OCI-LY1 (cell line): ENCODE measurements at regions not wholly inside any gene's neighbourhood (a gene's known extent, or its start where the extent isn't known, plus 50 kb on each side); places are given as distances from the start of the nearest gene placed in this dataset.

Source experiments
- H2AFZ ChIP-seq: fragments of 200-600 bp; sonication (generic), shearing (Covaris generic); 2 replicates; pipeline ENCODE4 v1.6.0; 2014; ENCODE audit warnings: antibody characterized with exemption, mild to moderate bottlenecking, low read length
- H3F3A ChIP-seq: fragments of 200-600 bp; sonication (generic), shearing (Covaris generic); 2 replicates; pipeline ENCODE4 v1.6.0; 2014; ENCODE audit warnings: mild to moderate bottlenecking, antibody characterized with exemption, low read length, moderate library complexity; ENCODE audit not compliant: insufficient read depth
- H3K27ac ChIP-seq: fragments of 200-600 bp; sonication (generic); 2 replicates; pipeline ENCODE4 v1.5.1; 2014; ENCODE audit warnings: low read length, mixed run types, mild to moderate bottlenecking, low read depth; ENCODE audit not compliant: poor library complexity, severe bottlenecking
- H3K27me3 ChIP-seq: fragments of 200-600 bp; sonication (generic); 2 replicates; pipeline ENCODE4 v1.6.0; 2014; ENCODE audit warnings: antibody characterized with exemption, mild to moderate bottlenecking, low read length, moderate library complexity; ENCODE audit not compliant: insufficient read depth
- H3K36me3 ChIP-seq: fragments of 200-600 bp; sonication (generic); 2 replicates; pipeline ENCODE4 v1.6.1; 2014; ENCODE audit warnings: mild to moderate bottlenecking, antibody characterized with exemption, low read length, moderate library complexity, mixed read lengths; ENCODE audit not compliant: insufficient read depth
- H3K4me1 ChIP-seq: fragments of 200-600 bp; sonication (generic); 2 replicates; pipeline ENCODE4 v1.5.1; 2014; ENCODE audit warnings: mild to moderate bottlenecking, low read length, moderate library complexity; ENCODE audit not compliant: insufficient read depth, severe bottlenecking
- H3K4me2 ChIP-seq: fragments of 200-600 bp; sonication (generic), shearing (Covaris generic); 2 replicates; pipeline ENCODE4 v1.6.1; 2014; ENCODE audit warnings: low read length
- H3K4me3 ChIP-seq: fragments of 200-600 bp; sonication (generic); 2 replicates; pipeline ENCODE4 v1.5.1; 2014; ENCODE audit warnings: low read length, low read depth, mild to moderate bottlenecking, mixed read lengths; ENCODE audit not compliant: poor library complexity, severe bottlenecking
- H3K79me2 ChIP-seq: fragments of 200-600 bp; shearing (Covaris generic); 2 replicates; pipeline ENCODE4 v1.6.1; 2016; ENCODE audit warnings: mixed run types, low read length, mixed read lengths; ENCODE audit not compliant: insufficient read depth
- H3K9ac ChIP-seq: fragments of 200-600 bp; sonication (generic), shearing (Covaris generic); 2 replicates; pipeline ENCODE4 v1.6.1; 2014; ENCODE audit warnings: mild to moderate bottlenecking, low read length, mixed read lengths
- H3K9me2 ChIP-seq: fragments of 200-600 bp; sonication (generic), shearing (Covaris generic); 2 replicates; pipeline ENCODE4 v1.6.1; 2014; ENCODE audit warnings: low read depth, mild to moderate bottlenecking, low read length, mixed read lengths
- H3K9me3 ChIP-seq: fragments of 200-600 bp; shearing (Covaris generic); 2 replicates; pipeline ENCODE4 v1.6.1; 2014; ENCODE audit warnings: low read length, mixed read lengths
- H4K20me1 ChIP-seq: fragments of 200-600 bp; sonication (generic), shearing (Covaris generic); 2 replicates; pipeline ENCODE4 v1.6.0; 2016; ENCODE audit warnings: mild to moderate bottlenecking, low read length; ENCODE audit not compliant: insufficient read depth
- EZH2 ChIP-seq: fragments of 200-600 bp; sonication (generic), shearing (Covaris generic); IDR thresholded peaks from 2 replicates; pipeline ENCODE4 v1.8.0; 2017; ENCODE audit warnings: borderline replicate concordance, mixed run types, mild to moderate bottlenecking, antibody characterized with exemption, low read length, moderate library complexity, mixed read lengths
- TF ChIP-seq, protein P1 (sequence below): fragments of 200-600 bp; sonication (generic), shearing (Covaris generic); IDR thresholded peaks from 2 replicates; pipeline ENCODE4 v1.5.1; 2017; ENCODE audit warnings: mild to moderate bottlenecking, antibody characterized with exemption, low read length, moderate library complexity, mixed read lengths

DNA sequence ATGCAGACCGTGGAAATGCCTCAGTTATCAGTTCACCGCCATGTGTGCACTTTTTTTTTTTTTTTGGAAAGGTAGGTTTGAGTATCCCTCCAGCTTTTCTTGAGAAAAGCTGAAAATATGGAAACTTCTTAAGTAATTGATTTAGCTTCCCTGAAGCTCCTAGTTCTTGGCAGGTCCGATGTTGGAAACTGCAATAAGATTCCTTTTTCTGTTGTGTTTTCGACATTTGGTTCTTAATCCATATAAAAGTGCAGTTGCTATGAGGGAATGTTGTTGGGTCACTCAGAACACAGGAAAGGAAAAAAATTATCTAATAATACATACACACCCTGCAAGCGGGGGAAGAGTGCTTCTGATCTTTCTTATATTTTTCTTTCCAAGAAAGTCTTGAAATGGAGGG is 665.2 kb downstream of the INHBA start:
- no peaks in the 10 kb centered on the region for H3K9me2 ChIP-seq
- no peak overlapping the region for H3K27ac ChIP-seq
- no peaks in the 10 kb centered on the region for H3K36me3 ChIP-seq
- H4K20me1 ChIP-seq: no peaks in the 10 kb centered on the region
- no peaks in the 10 kb centered on the region for H3K27me3 ChIP-seq
- H3K4me1 ChIP-seq: no peaks in the 10 kb centered on the region
- H3K9me3 ChIP-seq: no peaks in the 10 kb centered on the region
- no peaks in the 10 kb centered on the region for H3F3A ChIP-seq
- H3K4me3 ChIP-seq: no peak overlapping the region
- no peak overlapping the region for H3K4me2 ChIP-seq
- H2AFZ ChIP-seq: no peak overlapping the region
- H3K9ac ChIP-seq: no peak overlapping the region
- H3K79me2 ChIP-seq: no peaks in the 10 kb centered on the region
- TF ChIP-seq, protein P1, sequence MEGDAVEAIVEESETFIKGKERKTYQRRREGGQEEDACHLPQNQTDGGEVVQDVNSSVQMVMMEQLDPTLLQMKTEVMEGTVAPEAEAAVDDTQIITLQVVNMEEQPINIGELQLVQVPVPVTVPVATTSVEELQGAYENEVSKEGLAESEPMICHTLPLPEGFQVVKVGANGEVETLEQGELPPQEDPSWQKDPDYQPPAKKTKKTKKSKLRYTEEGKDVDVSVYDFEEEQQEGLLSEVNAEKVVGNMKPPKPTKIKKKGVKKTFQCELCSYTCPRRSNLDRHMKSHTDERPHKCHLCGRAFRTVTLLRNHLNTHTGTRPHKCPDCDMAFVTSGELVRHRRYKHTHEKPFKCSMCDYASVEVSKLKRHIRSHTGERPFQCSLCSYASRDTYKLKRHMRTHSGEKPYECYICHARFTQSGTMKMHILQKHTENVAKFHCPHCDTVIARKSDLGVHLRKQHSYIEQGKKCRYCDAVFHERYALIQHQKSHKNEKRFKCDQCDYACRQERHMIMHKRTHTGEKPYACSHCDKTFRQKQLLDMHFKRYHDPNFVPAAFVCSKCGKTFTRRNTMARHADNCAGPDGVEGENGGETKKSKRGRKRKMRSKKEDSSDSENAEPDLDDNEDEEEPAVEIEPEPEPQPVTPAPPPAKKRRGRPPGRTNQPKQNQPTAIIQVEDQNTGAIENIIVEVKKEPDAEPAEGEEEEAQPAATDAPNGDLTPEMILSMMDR: no peak
- no peak for TF ChIP-seq EZH2

DNA sequence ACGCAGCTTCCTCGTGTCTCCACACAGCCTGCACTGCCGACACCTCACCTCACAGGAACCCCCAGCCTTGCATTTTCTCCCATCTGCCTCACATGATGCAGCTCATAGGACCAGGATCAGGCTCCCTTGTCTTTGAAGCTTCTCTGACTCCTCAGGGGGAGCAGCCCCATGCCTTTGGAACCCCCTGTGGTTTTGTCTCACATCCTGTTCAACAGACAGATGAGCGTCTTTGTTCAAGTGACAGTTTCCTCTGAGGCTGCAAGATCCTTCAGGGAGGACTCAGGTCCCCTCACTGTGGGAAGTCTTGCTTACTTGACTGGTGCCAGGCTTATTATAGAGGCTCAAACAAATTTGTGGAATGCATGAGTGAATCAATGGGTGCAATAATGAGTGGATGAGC is 667.1 kb downstream of the INHBA start:
- H3K9me3 ChIP-seq: no peaks in the 10 kb centered on the region
- no peak overlapping the region for H3K27ac ChIP-seq
- H3K4me1 ChIP-seq: no peaks in the 10 kb centered on the region
- H3K4me2 ChIP-seq: no peak overlapping the region
- no peak overlapping the region for H2AFZ ChIP-seq
- no peaks in the 10 kb centered on the region for H3F3A ChIP-seq
- H3K79me2 ChIP-seq: no peaks in the 10 kb centered on the region
- no peak overlapping the region for H3K9ac ChIP-seq
- H3K9me2 ChIP-seq: no peaks in the 10 kb centered on the region
- no peaks in the 10 kb centered on the region for H4K20me1 ChIP-seq
- no peaks in the 10 kb centered on the region for H3K27me3 ChIP-seq
- TF ChIP-seq, protein P1: no peak
- TF ChIP-seq EZH2: no peak
- no peaks in the 10 kb centered on the region for H3K36me3 ChIP-seq
- H3K4me3 ChIP-seq: no peak overlapping the region

DNA sequence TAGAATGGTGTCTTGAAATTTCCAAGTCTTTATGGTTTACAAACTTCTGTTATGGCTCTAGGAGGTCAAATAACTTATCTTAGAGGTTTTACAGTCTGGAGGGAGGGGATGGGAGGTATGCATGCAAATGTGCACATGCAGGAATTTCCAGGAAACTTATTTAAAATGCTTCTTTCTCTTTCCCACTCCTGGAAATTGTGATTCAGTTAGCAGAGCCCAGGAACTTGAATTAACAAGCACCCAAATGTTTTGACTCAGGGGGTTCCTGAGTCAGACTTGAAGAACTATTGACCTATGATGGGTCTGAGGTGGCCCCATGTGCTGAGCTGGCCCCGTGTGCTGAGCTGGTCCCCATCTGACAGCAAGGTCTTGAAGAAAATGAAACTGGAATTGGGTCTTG is 669.4 kb downstream of the INHBA start:
- Histone ChIP-seq H3K9ac (no peak overlapping the region), H3K4me2 (no peak overlapping the region), H3K27me3 (no peaks in the 10 kb centered on the region), H3F3A (no peaks in the 10 kb centered on the region), H3K4me1 (no peaks in the 10 kb centered on the region), H4K20me1 (no peaks in the 10 kb centered on the region), H3K4me3 (no peak overlapping the region), H3K9me2 (no peaks in the 10 kb centered on the region), H3K79me2 (no peaks in the 10 kb centered on the region), H3K36me3 (no peaks in the 10 kb centered on the region), H3K27ac (no peak overlapping the region), H2AFZ (no peak overlapping the region), H3K9me3 (no peaks in the 10 kb centered on the region)
- TF ChIP-seq, protein P1: no peak
- TF ChIP-seq EZH2: no peak
